H9 (cell line): ENCODE measurements at regions not wholly inside any gene's neighbourhood (a gene's known extent, or its start where the extent isn't known, plus 50 kb on each side); places are given as distances from the start of the nearest gene placed in this dataset.

Experiments
- DNase-seq: peaks from one replicate; pipeline ENCODE4 v3.0.0-alpha.2; 2017
- H2AFZ ChIP-seq: one replicate; pipeline ENCODE4 v1.6.1; 2013; ENCODE audit warnings: mild to moderate bottlenecking, low read length, control low read depth, moderate library complexity
- H2AK5ac ChIP-seq: 2 replicates; pipeline ENCODE4 v1.6.1; 2013; ENCODE audit warnings: low read length, control low read depth, mixed read lengths; ENCODE audit not compliant: insufficient read length
- H2BK120ac ChIP-seq: one replicate; pipeline ENCODE4 v1.6.1; 2013; ENCODE audit warnings: low read depth, mild to moderate bottlenecking, low read length, control low read depth, inconsistent platforms; ENCODE audit not compliant: poor library complexity, severe bottlenecking
- H2BK12ac ChIP-seq: 2 replicates; pipeline ENCODE4 v1.6.1; 2013; ENCODE audit warnings: low read length, control low read depth, mixed read lengths, low read depth; ENCODE audit not compliant: insufficient read length
- H2BK15ac ChIP-seq: 2 replicates; pipeline ENCODE4 v1.6.1; 2013; ENCODE audit warnings: low read depth, low read length, control low read depth
- H2BK20ac ChIP-seq: one replicate; pipeline ENCODE4 v1.6.1; 2013; ENCODE audit warnings: low read depth, mild to moderate bottlenecking, low read length, control low read depth, inconsistent platforms; ENCODE audit not compliant: poor library complexity, severe bottlenecking
- H2BK5ac ChIP-seq: 2 replicates; pipeline ENCODE4 v1.6.1; 2013; ENCODE audit warnings: low read length, control low read depth, mixed read lengths; ENCODE audit not compliant: insufficient read length
- H3K14ac ChIP-seq: 2 replicates; pipeline ENCODE4 v1.6.1; 2013; ENCODE audit warnings: low read length, control low read depth; ENCODE audit not compliant: insufficient read depth
- H3K18ac ChIP-seq: 2 replicates; pipeline ENCODE4 v1.6.1; 2013; ENCODE audit warnings: low read depth, mild to moderate bottlenecking, mixed read lengths, low read length, control low read depth; ENCODE audit not compliant: insufficient read length
- H3K23ac ChIP-seq: 2 replicates; pipeline ENCODE4 v1.6.1; 2013; ENCODE audit warnings: low read length, control low read depth, mixed read lengths, low read depth; ENCODE audit not compliant: insufficient read length
- H3K23me2 ChIP-seq: 2 replicates; pipeline ENCODE4 v1.6.1; 2013; ENCODE audit warnings: low read depth, mild to moderate bottlenecking, mixed read lengths, low read length, control low read depth; ENCODE audit not compliant: insufficient read length, poor library complexity, severe bottlenecking
- H3K27ac ChIP-seq: 2 replicates; pipeline ENCODE4 v1.5.1; 2013; ENCODE audit warnings: low read length, control low read depth, mixed read lengths, low read depth; ENCODE audit not compliant: insufficient read length
- H3K27me3 ChIP-seq: 2 replicates; pipeline ENCODE4 v1.6.1; 2013; ENCODE audit warnings: low read length, control low read depth, inconsistent platforms; ENCODE audit not compliant: insufficient read depth
- H3K4ac ChIP-seq: 2 replicates; pipeline ENCODE4 v1.6.1; 2013; ENCODE audit warnings: low read depth, mild to moderate bottlenecking, control low read depth, inconsistent platforms, low read length, moderate library complexity
- H3K4me1 ChIP-seq: 2 replicates; pipeline ENCODE4 v1.6.1; 2013; ENCODE audit warnings: low read length, control low read depth, inconsistent platforms; ENCODE audit not compliant: insufficient read depth
- H3K4me2 ChIP-seq: 2 replicates; pipeline ENCODE4 v1.6.1; 2013; ENCODE audit warnings: low read length, control low read depth, mixed read lengths; ENCODE audit not compliant: insufficient read length, insufficient read depth
- H3K56ac ChIP-seq: 2 replicates; pipeline ENCODE4 v1.6.1; 2013; ENCODE audit warnings: low read depth, mild to moderate bottlenecking, mixed read lengths, low read length, control low read depth; ENCODE audit not compliant: insufficient read length
- H3K79me1 ChIP-seq: 2 replicates; pipeline ENCODE4 v1.6.1; 2013; ENCODE audit warnings: low read depth, mild to moderate bottlenecking, moderate library complexity, low read length, control low read depth, inconsistent platforms; ENCODE audit not compliant: insufficient read depth, poor library complexity, severe bottlenecking
- H3K79me2 ChIP-seq: 2 replicates; pipeline ENCODE4 v1.6.1; 2013; ENCODE audit warnings: low read length, control low read depth, inconsistent platforms; ENCODE audit not compliant: insufficient read depth
- H3K9ac ChIP-seq: 2 replicates; pipeline ENCODE4 v1.6.1; 2013; ENCODE audit warnings: low read length, control low read depth, mixed read lengths; ENCODE audit not compliant: insufficient read length; ENCODE audit errors: extremely low read depth
- H3K9me3 ChIP-seq: one replicate; pipeline ENCODE4 v1.6.1; 2013; ENCODE audit warnings: low read depth, low read length, inconsistent platforms; ENCODE audit not compliant: control insufficient read depth
- H3T11ph ChIP-seq: one replicate; pipeline ENCODE4 v1.6.1; 2013; ENCODE audit warnings: mild to moderate bottlenecking, low read length, control low read depth, inconsistent platforms
- H4K20me1 ChIP-seq: one replicate; pipeline ENCODE4 v1.6.1; 2013; ENCODE audit not compliant: control insufficient read depth, insufficient read length, insufficient read depth
- H4K5ac ChIP-seq: 2 replicates; pipeline ENCODE4 v1.6.1; 2013; ENCODE audit warnings: low read depth, mild to moderate bottlenecking, mixed read lengths, low read length, control low read depth; ENCODE audit not compliant: insufficient read length
- H4K8ac ChIP-seq: replicated peaks from 2 replicates; pipeline ENCODE4 v1.6.1; 2013; ENCODE audit warnings: low read length, control low read depth, mixed read lengths, low read depth; ENCODE audit not compliant: insufficient read length
- H4K91ac ChIP-seq: 2 replicates; pipeline ENCODE4 v1.6.1; 2013; ENCODE audit warnings: low read depth, mild to moderate bottlenecking, moderate library complexity, mixed read lengths, low read length, control low read depth; ENCODE audit not compliant: insufficient read length
- H3K27ac Mint-ChIP-seq, 3 experiments: 2 replicates in 2 of 3; 3 replicates in 1 of 3; pipeline ENCODE4 v1.8.0; 2020 to 2021; ENCODE audit warnings: mixed read lengths in 3 of 3, mild to moderate bottlenecking in 1 of 3, moderate library complexity in 1 of 3
- H3K27me3 Mint-ChIP-seq: 2 replicates; pipeline ENCODE4 v1.8.0; 2021; ENCODE audit warnings: low read depth, mild to moderate bottlenecking, moderate library complexity, mixed read lengths
- H3K36me3 Mint-ChIP-seq, 3 experiments: 2 replicates in 2 of 3; 3 replicates in 1 of 3; pipeline ENCODE4 v1.8.0; 2020 to 2021; ENCODE audit warnings: low read depth in 3 of 3, mixed read lengths in 3 of 3; ENCODE audit not compliant: insufficient read depth in 1 of 3
- H3K4me1 Mint-ChIP-seq, 2 experiments: 2 replicates each; pipeline ENCODE4 v1.8.0; 2020; ENCODE audit warnings: mixed read lengths in 2 of 2
- H3K4me3 Mint-ChIP-seq, 2 experiments: 2 replicates in 1 of 2; 3 replicates in 1 of 2; pipeline ENCODE4 v1.8.0; 2020 to 2021; ENCODE audit warnings: mild to moderate bottlenecking in 2 of 2, mixed read lengths in 2 of 2, moderate library complexity in 1 of 2
- H3K9me3 Mint-ChIP-seq, 2 experiments: 2 replicates in 1 of 2; 3 replicates in 1 of 2; pipeline ENCODE4 v1.8.0; 2020; ENCODE audit warnings: mild to moderate bottlenecking in 2 of 2, mixed read lengths in 2 of 2, moderate library complexity in 1 of 2
- CTCF ChIP-seq: fragments of 200-600 bp; sonication (generic); conservative IDR thresholded peaks from 3 replicates; pipeline ENCODE4 v1.8.0; 2021; ENCODE audit warnings: antibody characterized with exemption, mild to moderate bottlenecking
- WGBS: extraction: QIAGEN DNeasy Blood & Tissue Kit; methylation state at CpG from one replicate; pipeline ENCODE4 v1.1.7; 2013; ENCODE audit warnings: missing lambda C conversion rate, low lambda C conversion rate, mixed read lengths; ENCODE audit not compliant: insufficient read length; ENCODE audit errors: extremely low coverage; 5-methylcytosine and 5-hydroxymethylcytosine counted together

- no peak overlapping the region for H3K56ac ChIP-seq
- H4K91ac ChIP-seq: no peak overlapping the region
- H3K79me1 ChIP-seq: no peaks in the 10 kb centered on the region
- Mint-ChIP-seq H3K27me3 (peaks cover 4% of the 10 kb centered on the region), H3K27ac (no peak overlapping the region), H3K9me3 (no peaks in the 10 kb centered on the region), H3K4me1 (peaks cover 8 to 16% of the 10 kb centered on the region in 2 experiments), H3K36me3 (no peaks in the 10 kb centered on the region), H3K4me3 (no peak overlapping the region)
- H3K27ac ChIP-seq: no peak overlapping the region
- H4K8ac ChIP-seq: no peak overlapping the region
- H2BK120ac ChIP-seq: no peak overlapping the region
- H4K20me1 ChIP-seq: no peaks in the 10 kb centered on the region
- H2BK20ac ChIP-seq: no peak overlapping the region
- TF ChIP-seq CTCF: no peak
- H3K4me2 ChIP-seq: no peak overlapping the region
- H2BK15ac ChIP-seq: no peak overlapping the region
- no peak overlapping the region for H3K4ac ChIP-seq
- H2BK12ac ChIP-seq: no peak overlapping the region
- no peaks in the 10 kb centered on the region for H3K4me1 ChIP-seq
- H3K18ac ChIP-seq: no peak overlapping the region
- H3K9ac ChIP-seq: no peak overlapping the region
- H2AK5ac ChIP-seq: no peak overlapping the region
- H3K9me3 ChIP-seq: no peaks in the 10 kb centered on the region
- H2BK5ac ChIP-seq: no peak overlapping the region
- no peak overlapping the region for H3K14ac ChIP-seq
- H2AFZ ChIP-seq: no peak overlapping the region
- no CpG with 5 or more reads among the region's 4 CpGs for WGBS
- no peak overlapping the region for H3T11ph ChIP-seq
- H3K79me2 ChIP-seq: no peaks in the 10 kb centered on the region
- H3K23ac ChIP-seq: no peak overlapping the region
- H3K27me3 ChIP-seq: no peaks in the 10 kb centered on the region; the same call in 1 of the 2 replicates
- no peak for DNase-seq
- H3K23me2 ChIP-seq: no peaks in the 10 kb centered on the region
- H4K5ac ChIP-seq: no peak overlapping the region
Measured at GRCh38 chr2:118706371-118706770, 141.1 kb downstream of the EN1 start.
